IMR-90 (cell line): ENCODE measurements at regions not wholly inside any gene's neighbourhood (a gene's known extent, or its start where the extent isn't known, plus 50 kb on each side); places are given as distances from the start of the nearest gene placed in this dataset.

Experiments used
- ATAC-seq: fragments of 200-7000 bp; cut with Tn5 transposase; 2 replicates; pipeline ENCODE4 v1.9.1; 2020; ENCODE audit warnings: low read depth, mild to moderate bottlenecking, moderate library complexity
- BruUV-seq: library from RNA; stranded (reverse); fragments of 400-500 nt; replicated peaks from 2 replicates; lab custom pipeline; 2021; lab: Mats Ljungman, UMichigan
- CTCF ChIA-PET: fragments of 300-600 bp; formaldehyde crosslinking; extraction: SDS; loops from one replicate; lab custom pipeline; 2021; ENCODE audit warnings: antibody characterized with exemption; lab: Yijun Ruan, JAX
- POLR2A ChIA-PET: fragments of 300-600 bp; sonication (Branson Sonifier 250); formaldehyde crosslinking; loops from one replicate; lab custom pipeline; 2022; ENCODE audit warnings: antibody characterized with exemption; ENCODE audit not compliant: unreplicated experiment; lab: Charles Lee
- DNase-seq: peaks from one replicate; pipeline ENCODE4 v3.0.0; 2013
- H2AFZ ChIP-seq: replicated peaks from 2 replicates; pipeline ENCODE3; 2013; ENCODE audit warnings: low read length, mild to moderate bottlenecking; ENCODE audit not compliant: poor library complexity
- H2AK5ac ChIP-seq: 2 replicates; pipeline ENCODE4 v1.6.1; 2013; ENCODE audit warnings: low read depth, low read length, inconsistent platforms
- H2AK9ac ChIP-seq: replicated peaks from 2 replicates; pipeline ENCODE3; 2013; ENCODE audit warnings: mild to moderate bottlenecking, low read depth, low read length, moderate library complexity; ENCODE audit not compliant: poor library complexity
- H2BK120ac ChIP-seq: 2 replicates; pipeline ENCODE4 v1.6.1; 2013; ENCODE audit warnings: low read depth, low read length, inconsistent platforms
- H2BK15ac ChIP-seq: 3 replicates; pipeline ENCODE4 v1.6.1; 2013; ENCODE audit warnings: low read depth, low read length, inconsistent platforms
- H2BK20ac ChIP-seq: 2 replicates; pipeline ENCODE4 v1.6.1; 2013; ENCODE audit warnings: low read depth, mild to moderate bottlenecking, inconsistent platforms, low read length, moderate library complexity
- H2BK5ac ChIP-seq: 2 replicates; pipeline ENCODE4 v1.6.1; 2013; ENCODE audit warnings: mild to moderate bottlenecking, low read depth, low read length, inconsistent platforms; ENCODE audit not compliant: poor library complexity, severe bottlenecking
- H3K14ac ChIP-seq: replicated peaks from 2 replicates; pipeline ENCODE4 v1.6.1; 2013; ENCODE audit warnings: low read depth, low read length, inconsistent platforms
- H3K18ac ChIP-seq: 2 replicates; pipeline ENCODE4 v1.6.1; 2013; ENCODE audit warnings: low read depth, low read length, control low read depth
- H3K23ac ChIP-seq: 2 replicates; pipeline ENCODE4 v1.6.1; 2013; ENCODE audit warnings: low read depth, low read length, inconsistent platforms
- H3K27ac ChIP-seq: 2 replicates; pipeline ENCODE4 v1.5.1; 2013; ENCODE audit warnings: mild to moderate bottlenecking, control low read depth, low read length; ENCODE audit not compliant: insufficient read depth
- H3K27me3 ChIP-seq: 2 replicates; pipeline ENCODE4 v1.6.1; 2013; ENCODE audit warnings: low read length; ENCODE audit not compliant: control insufficient read depth, insufficient read depth
- H3K36me3 ChIP-seq: 2 replicates; pipeline ENCODE4 v1.6.1; 2013; ENCODE audit warnings: low read length, mixed read lengths; ENCODE audit not compliant: control insufficient read depth, insufficient read depth
- H3K4ac ChIP-seq: 2 replicates; pipeline ENCODE4 v1.6.1; 2013; ENCODE audit warnings: low read depth, low read length, inconsistent platforms
- H3K4me1 ChIP-seq: 2 replicates; pipeline ENCODE4 v1.6.1; 2013; ENCODE audit warnings: low read length, mixed read lengths; ENCODE audit not compliant: control insufficient read depth, insufficient read depth
- H3K4me2 ChIP-seq: 2 replicates; pipeline ENCODE4 v1.6.1; 2013; ENCODE audit warnings: low read depth, mild to moderate bottlenecking, control low read depth, low read length, moderate library complexity
- H3K4me3 ChIP-seq: 2 replicates; pipeline ENCODE4 v1.5.1; 2013; ENCODE audit warnings: low read depth, mild to moderate bottlenecking, control low read depth, low read length, moderate library complexity; ENCODE audit not compliant: insufficient read depth
- H3K56ac ChIP-seq: 2 replicates; pipeline ENCODE4 v1.6.1; 2013; ENCODE audit warnings: low read length, inconsistent platforms; ENCODE audit not compliant: insufficient read depth; ENCODE audit errors: extremely low read depth
- H3K79me1 ChIP-seq, 2 experiments: 2 replicates each; pipeline ENCODE4 v1.6.1; 2013; ENCODE audit warnings: low read length in 2 of 2, inconsistent platforms in 1 of 2, low read depth in 1 of 2
- H3K9ac ChIP-seq: 2 replicates; pipeline ENCODE4 v1.6.1; 2013; ENCODE audit warnings: low read depth, low read length, control low read depth
- H3K9me1 ChIP-seq: 2 replicates; pipeline ENCODE4 v1.6.1; 2013; ENCODE audit warnings: low read length, inconsistent platforms; ENCODE audit not compliant: insufficient read depth
- H3K9me3 ChIP-seq: 2 replicates; pipeline ENCODE4 v1.6.1; 2013; ENCODE audit warnings: low read length; ENCODE audit not compliant: control insufficient read depth, insufficient read depth
- H4K20me1 ChIP-seq: 2 replicates; pipeline ENCODE4 v1.6.1; 2013; ENCODE audit warnings: low read length, inconsistent platforms; ENCODE audit not compliant: insufficient read depth
- H4K5ac ChIP-seq: 2 replicates; pipeline ENCODE4 v1.6.1; 2013; ENCODE audit warnings: mild to moderate bottlenecking, low read depth, low read length, control low read depth
- H4K8ac ChIP-seq, 2 experiments: 2 replicates each; pipeline ENCODE4 v1.6.1; 2013; ENCODE audit warnings: low read depth in 2 of 2, low read length in 2 of 2, control low read depth in 1 of 2, inconsistent platforms in 1 of 2
- H4K91ac ChIP-seq: 2 replicates; pipeline ENCODE4 v1.6.1; 2013; ENCODE audit warnings: low read depth, low read length, inconsistent platforms; ENCODE audit not compliant: insufficient read depth
- BHLHE40 ChIP-seq: fragments of 150-350 bp; IDR thresholded peaks from 2 replicates; pipeline ENCODE4 v1.6.1; 2016; ENCODE audit warnings: mild to moderate bottlenecking, low read depth, low read length
- CHD1 ChIP-seq: IDR thresholded peaks from 2 replicates; pipeline ENCODE4 v1.6.1; 2012; ENCODE audit warnings: low read depth, low read length, improper control_type of control experiment
- CTCF ChIP-seq: conservative IDR thresholded peaks from 2 replicates; pipeline ENCODE4 v1.5.1; 2012; ENCODE audit warnings: mild to moderate bottlenecking, low read depth, low read length, improper control_type of control experiment
- FOS ChIP-seq: fragments of 150-350 bp; IDR thresholded peaks from 2 replicates; pipeline ENCODE4 v1.6.1; 2016; ENCODE audit warnings: low read depth, low read length
- MAZ ChIP-seq: IDR thresholded peaks from 2 replicates; pipeline ENCODE4 v1.6.1; 2012; ENCODE audit warnings: low read depth, mild to moderate bottlenecking, low read length, improper control_type of control experiment, moderate library complexity, borderline replicate concordance
- POLR2A ChIP-seq: IDR thresholded peaks from 2 replicates; pipeline ENCODE4 v1.6.1; 2012; ENCODE audit warnings: mild to moderate bottlenecking, low read depth, low read length
- RAD21 ChIP-seq: IDR thresholded peaks from 2 replicates; pipeline ENCODE4 v1.6.1; 2012; ENCODE audit warnings: low read length, improper control_type of control experiment
- RFX5 ChIP-seq: IDR thresholded peaks from 2 replicates; pipeline ENCODE4 v1.8.0; 2012; ENCODE audit warnings: low read depth, mild to moderate bottlenecking, low read length, moderate library complexity
- SMC3 ChIP-seq: fragments of 150-350 bp; IDR thresholded peaks from 2 replicates; pipeline ENCODE4 v1.6.1; 2016; ENCODE audit warnings: low read depth, mild to moderate bottlenecking, antibody characterized with exemption, low read length, moderate library complexity
- WGBS, 2 experiments: methylation state at CpG; one replicate each; pipeline versions ENCODE4 v1.1.5 to v1.1.7; 2013; ENCODE audit warnings: missing lambda C conversion rate in 2 of 2; ENCODE audit not compliant: insufficient read length in 1 of 2; ENCODE audit errors: extremely low coverage in 2 of 2; 5-methylcytosine and 5-hydroxymethylcytosine counted together
- dilution Hi-C: fragments of 300-500 bp; cut with HindIII; formaldehyde crosslinking; loops from one replicate; pipeline ENCODE4 v1.14.3; 2018; ENCODE audit warnings: low sequenced_read_pairs; ENCODE audit not compliant: unreplicated experiment
- in situ Hi-C: fragments of 300-500 bp; cut with MboI; formaldehyde crosslinking; loops from 3 replicates; pipeline ENCODE4 v1.14.3; 2019; ENCODE audit warnings: low sequenced_read_pairs, inconsistent platforms, mixed read lengths
- intact Hi-C: fragments of 100-400 bp; cut with micrococcal nuclease; formaldehyde crosslinking; loops from 2 replicates; pipeline ENCODE4 v1.10.0; 2022

GRCh38 chr4:58871509-58871908 is 1761.3 kb upstream of the IGFBP7 start:
- Histone ChIP-seq H2BK120ac (no peak overlapping the region), H4K5ac (no peak overlapping the region), H2BK20ac (no peak overlapping the region), H4K8ac (no peak overlapping the region), H3K4me1 (no peaks in the 10 kb centered on the region), H3K9me3 (no peaks in the 10 kb centered on the region), H3K9me1 (no peaks in the 10 kb centered on the region), H3K14ac (no peak overlapping the region), H3K4me2 (no peak overlapping the region), H2AK9ac (no peak overlapping the region), H2BK5ac (no peak overlapping the region), H3K36me3 (no peaks in the 10 kb centered on the region), H2AFZ (no peak overlapping the region), H3K27ac (no peak overlapping the region), H3K27me3 (no peaks in the 10 kb centered on the region), H4K91ac (no peak overlapping the region), H3K23ac (no peak overlapping the region), H3K56ac (no peak overlapping the region), H3K4ac (no peak overlapping the region), H3K4me3 (no peak overlapping the region), H2AK5ac (no peak overlapping the region), H3K18ac (no peak overlapping the region), H4K20me1 (no peaks in the 10 kb centered on the region), H3K9ac (no peak overlapping the region), H3K79me1 (no peaks in the 10 kb centered on the region), H2BK15ac (no peak overlapping the region)
- POLR2A ChIA-PET = no interaction called here
- ATAC-seq = no peak
- in situ Hi-C loops (no loop called here), intact Hi-C loops (no loop called here), dilution Hi-C loops (no loop called here)
- no CpG with 5 or more reads among the region's 3 CpGs for whole genome bisulfite sequencing, 2 experiments
- BruUV-seq = no TSS peak
- CTCF ChIA-PET = no interaction called here
- DNase-seq = no peak
- no peak for TF ChIP-seq RAD21
- no peak for TF ChIP-seq BHLHE40
- no peak for TF ChIP-seq MAZ
- no peak for TF ChIP-seq CHD1
- no peak for TF ChIP-seq POLR2A
- no peak for TF ChIP-seq SMC3
- no peak for TF ChIP-seq CTCF
- TF ChIP-seq FOS = no peak
- TF ChIP-seq RFX5 = no peak
